ENCODE measurements at regions not wholly inside any gene's neighbourhood (a gene's known extent, or its start where the extent isn't known, plus 50 kb on each side); places are given as distances from the start of the nearest gene placed in this dataset.

GRCh38 chr4:139606579-139607501, 50.8 kb upstream of the SETD7 start:
- TF ChIP-seq CTCF (conservative IDR thresholded peaks at IDR 0.05; ENCODE audit: low read depth, low read length) (no peak), EZH2phosphoT487 (IDR thresholded peaks at IDR 0.05; ENCODE audit: borderline replicate concordance, low read length) (no peak), EZH2 (IDR thresholded peaks at IDR 0.05; ENCODE audit: low read length, unreplicated experiment) (no peak)
